ENCODE measurements at regions not wholly inside any gene's neighbourhood (a gene's known extent, or its start where the extent isn't known, plus 50 kb on each side); places are given as distances from the start of the nearest gene placed in this dataset.

DNA sequence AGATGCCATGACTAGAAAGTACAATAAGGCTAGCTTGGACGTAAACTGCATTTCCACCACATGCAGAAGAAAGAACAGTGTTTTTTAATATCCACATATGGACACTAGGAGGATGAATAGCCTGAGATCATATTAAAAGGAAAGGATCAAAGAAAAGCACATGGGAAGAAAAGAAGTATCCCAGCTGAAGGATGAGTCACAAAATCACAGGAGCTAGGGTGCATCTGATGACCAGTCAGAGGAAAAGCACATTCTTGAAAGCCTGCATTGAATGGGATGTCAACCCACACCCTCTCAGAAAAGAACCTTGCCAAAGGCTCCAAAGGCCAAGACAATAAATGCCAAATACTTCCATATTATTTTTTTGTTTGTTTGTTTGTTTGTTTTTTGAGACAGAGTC is 56.8 kb upstream of the PRDX4 start:
- TF ChIP-seq POLR2A (IDR thresholded peaks at IDR 0.05) (no peak), POLR2AphosphoS5 (IDR thresholded peaks at IDR 0.05) (no peak), EP300 (IDR thresholded peaks at IDR 0.05) (no peak)
- TF ChIP-seq, protein P1, sequence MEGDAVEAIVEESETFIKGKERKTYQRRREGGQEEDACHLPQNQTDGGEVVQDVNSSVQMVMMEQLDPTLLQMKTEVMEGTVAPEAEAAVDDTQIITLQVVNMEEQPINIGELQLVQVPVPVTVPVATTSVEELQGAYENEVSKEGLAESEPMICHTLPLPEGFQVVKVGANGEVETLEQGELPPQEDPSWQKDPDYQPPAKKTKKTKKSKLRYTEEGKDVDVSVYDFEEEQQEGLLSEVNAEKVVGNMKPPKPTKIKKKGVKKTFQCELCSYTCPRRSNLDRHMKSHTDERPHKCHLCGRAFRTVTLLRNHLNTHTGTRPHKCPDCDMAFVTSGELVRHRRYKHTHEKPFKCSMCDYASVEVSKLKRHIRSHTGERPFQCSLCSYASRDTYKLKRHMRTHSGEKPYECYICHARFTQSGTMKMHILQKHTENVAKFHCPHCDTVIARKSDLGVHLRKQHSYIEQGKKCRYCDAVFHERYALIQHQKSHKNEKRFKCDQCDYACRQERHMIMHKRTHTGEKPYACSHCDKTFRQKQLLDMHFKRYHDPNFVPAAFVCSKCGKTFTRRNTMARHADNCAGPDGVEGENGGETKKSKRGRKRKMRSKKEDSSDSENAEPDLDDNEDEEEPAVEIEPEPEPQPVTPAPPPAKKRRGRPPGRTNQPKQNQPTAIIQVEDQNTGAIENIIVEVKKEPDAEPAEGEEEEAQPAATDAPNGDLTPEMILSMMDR (IDR thresholded peaks at IDR 0.05): no peak
